SK-N-DZ (cell line): ENCODE measurements at regions not wholly inside any gene's neighbourhood (a gene's known extent, or its start where the extent isn't known, plus 50 kb on each side); places are given as distances from the start of the nearest gene placed in this dataset.

ENCODE experiments used
- DNase-seq: peaks from one replicate; pipeline ENCODE4 v3.0.0-alpha.2; 2015; ENCODE audit warnings: low spot score

DNA sequence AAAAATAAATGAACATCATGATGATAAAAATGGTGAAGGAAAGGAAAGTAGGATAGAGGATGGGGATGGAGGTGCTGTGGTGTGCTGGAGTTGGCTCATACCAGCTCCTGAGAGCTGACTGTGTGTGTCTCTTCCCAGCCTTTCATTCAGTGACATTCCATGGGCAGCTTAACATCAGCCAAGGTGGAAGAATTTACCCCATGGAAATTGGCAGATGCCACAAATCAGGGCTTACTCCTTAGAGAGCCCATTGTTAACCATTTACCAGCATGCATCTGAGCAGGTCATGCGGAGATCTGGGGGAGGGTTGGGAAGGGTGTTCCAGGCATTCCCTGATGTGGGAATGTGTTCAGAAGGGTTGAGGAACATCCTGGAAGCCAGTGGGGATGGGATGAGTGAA is 164.7 kb upstream of the MYL2 start:
- DNase-seq, result no peak

GRCh38 chr12:111084605-111085004 is 164.2 kb upstream of the MYL2 start:
- DNase-seq, result no peak

GRCh38 chr12:111084158-111084557 is 163.8 kb upstream of the MYL2 start:
- no peak for DNase-seq

DNA sequence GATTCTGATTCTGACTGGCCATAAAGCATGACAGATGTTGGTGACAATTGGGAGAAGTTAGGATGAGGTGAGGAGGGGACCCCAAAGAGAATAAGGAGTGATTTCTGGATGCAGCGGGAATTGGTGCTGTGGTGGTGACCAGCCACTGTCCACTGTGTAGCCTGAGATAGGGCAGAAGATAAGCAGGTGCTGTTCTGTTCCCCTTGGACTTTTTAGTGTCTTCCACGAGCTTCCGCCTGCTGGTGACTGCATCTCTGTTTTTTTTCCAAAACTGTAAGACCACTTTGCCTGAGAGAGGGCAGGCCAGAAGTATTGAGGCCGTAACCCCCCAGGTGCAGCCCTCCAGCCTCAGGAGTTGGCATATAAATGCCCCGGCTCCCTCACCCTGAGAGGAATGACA is 161.2 kb upstream of the MYL2 start:
- no peak for DNase-seq

GRCh38 chr12:111078731-111079130 is 158.4 kb upstream of the MYL2 start:
- no peak for DNase-seq

GRCh38 chr12:111076611-111077451 is 156.5 kb upstream of the MYL2 start:
- DNase-seq, result no peak

- DNase-seq, result no peak
Measured at GRCh38 chr12:111076199-111076598, 155.8 kb upstream of the MYL2 start.

- no peak for DNase-seq
Measured at GRCh38 chr12:111074965-111075364, 154.6 kb upstream of the MYL2 start.

DNA sequence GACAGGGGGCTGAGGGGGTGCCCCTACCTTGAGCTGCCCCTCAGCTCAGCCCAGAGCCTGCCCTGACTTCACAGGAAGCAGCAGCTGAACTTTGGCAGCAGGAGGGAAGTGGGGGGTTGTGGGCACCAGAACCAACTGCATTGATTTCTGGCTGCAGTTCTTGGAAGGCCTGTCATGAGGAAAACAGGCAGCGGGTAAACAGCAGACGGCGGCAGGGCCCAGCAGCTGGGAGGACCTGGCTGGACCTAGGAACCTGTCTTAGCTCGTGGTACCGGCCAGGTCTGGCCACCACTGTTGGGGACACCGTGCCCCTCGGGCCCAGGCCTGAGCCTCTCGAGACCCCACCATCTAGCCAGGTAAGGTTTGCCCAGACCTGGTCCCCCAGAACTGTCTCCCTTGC is 154.2 kb upstream of the MYL2 start:
- DNase-seq, result no peak

- no peak for DNase-seq
Measured at GRCh38 chr12:111073370-111073769, 153.0 kb upstream of the MYL2 start.

DNA sequence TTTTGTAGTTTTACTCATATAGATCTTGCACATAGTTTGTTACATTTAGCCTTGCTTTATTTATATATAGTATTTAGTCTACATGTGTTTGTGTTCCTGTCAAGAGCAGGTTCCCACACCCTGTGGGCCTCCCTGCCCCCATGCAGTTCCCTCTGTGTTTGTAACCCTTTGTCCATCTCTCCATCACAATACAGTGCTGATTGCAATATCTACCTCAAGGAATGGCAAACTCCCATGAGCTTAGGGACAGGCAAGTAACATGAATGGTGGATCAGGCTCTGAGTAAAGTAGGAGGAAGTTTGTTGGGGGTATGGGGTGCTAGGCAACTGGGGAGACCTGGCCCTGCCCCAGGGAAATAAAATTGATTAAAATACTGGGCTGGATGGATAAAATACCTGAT is 151.9 kb upstream of the MYL2 start:
- no peak for DNase-seq

- DNase-seq, result no peak
Measured at GRCh38 chr12:111069886-111070285, 149.5 kb upstream of the MYL2 start.

DNA sequence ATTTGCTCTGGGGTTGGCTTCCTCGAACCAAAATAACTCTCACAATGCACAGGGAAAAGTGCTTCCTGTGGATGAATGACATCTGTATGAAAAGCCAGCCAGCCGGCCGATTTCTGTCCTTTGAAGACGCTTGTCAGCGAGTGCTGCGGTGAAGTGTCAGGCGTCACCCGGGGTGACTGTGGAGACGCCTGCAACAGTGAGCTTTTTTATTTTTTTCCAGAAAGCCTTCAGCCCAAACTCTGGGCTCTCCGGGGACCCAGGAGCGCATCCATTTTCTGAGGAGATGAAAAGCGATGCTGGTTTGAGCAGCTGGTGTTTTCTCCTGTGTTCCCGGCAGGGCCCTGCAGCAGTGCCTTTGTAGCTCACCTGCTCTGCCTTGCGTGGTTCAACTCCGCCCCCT is 147.9 kb upstream of the MYL2 start:
- DNase-seq, result no peak

DNA sequence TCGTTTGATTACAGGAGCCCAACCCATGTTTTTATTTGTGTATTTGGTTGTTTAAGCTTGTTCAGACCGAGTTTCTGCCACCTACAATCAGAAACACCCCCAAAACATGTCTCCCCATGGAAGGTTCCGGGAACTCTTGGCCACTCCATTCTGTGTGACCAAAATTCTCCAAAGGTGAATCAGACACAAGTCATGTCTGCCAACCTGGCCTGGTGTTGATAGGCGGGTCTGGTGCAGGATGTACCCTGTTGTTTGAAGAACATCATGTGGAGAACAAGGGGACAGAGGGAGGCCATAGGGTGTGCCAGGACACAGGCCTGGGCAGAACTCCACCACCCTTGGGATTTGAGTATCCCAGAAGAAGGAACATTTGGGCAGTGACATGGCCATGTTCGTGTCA is 147.1 kb upstream of the MYL2 start:
- no peak for DNase-seq

DNA sequence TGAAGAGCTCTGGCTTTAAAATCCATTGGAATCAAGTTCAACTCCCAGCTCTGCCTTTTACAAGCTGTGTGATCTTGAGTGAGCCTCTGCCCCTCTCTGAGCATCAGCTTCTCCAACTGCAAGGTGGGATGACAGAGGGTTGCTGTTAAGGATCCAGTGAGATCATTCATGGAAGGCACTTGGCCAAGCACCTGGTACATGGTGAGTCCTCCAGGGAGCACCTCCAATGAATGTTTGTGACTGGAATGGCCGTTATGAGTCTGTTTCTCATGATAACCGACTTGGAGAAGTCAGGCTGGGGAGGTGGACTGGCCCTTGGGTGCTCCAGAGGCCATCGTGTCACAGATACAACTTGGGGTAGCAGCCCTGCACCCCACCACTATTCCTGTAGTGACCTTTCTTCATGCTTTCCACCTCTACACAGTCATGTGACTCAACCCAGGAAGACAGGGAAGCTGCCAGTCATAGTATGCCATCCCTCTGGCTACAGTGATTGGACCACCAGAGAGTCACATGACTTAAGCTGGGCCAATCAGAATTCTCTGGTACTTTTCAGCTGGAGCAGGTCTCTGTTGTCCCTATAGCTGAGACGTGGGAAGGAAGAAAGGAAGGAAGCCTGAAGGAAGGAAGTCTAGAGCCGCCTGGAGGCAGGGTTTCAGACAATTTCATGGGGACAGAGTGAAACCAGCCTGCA is 146.5 kb upstream of the MYL2 start:
- peak; percentile 52 for DNase-seq

- DNase-seq, result no peak
Measured at GRCh38 chr12:111064982-111065381, 144.6 kb upstream of the MYL2 start.

GRCh38 chr12:111064154-111064553 is 143.8 kb upstream of the MYL2 start:
- no peak for DNase-seq

DNA sequence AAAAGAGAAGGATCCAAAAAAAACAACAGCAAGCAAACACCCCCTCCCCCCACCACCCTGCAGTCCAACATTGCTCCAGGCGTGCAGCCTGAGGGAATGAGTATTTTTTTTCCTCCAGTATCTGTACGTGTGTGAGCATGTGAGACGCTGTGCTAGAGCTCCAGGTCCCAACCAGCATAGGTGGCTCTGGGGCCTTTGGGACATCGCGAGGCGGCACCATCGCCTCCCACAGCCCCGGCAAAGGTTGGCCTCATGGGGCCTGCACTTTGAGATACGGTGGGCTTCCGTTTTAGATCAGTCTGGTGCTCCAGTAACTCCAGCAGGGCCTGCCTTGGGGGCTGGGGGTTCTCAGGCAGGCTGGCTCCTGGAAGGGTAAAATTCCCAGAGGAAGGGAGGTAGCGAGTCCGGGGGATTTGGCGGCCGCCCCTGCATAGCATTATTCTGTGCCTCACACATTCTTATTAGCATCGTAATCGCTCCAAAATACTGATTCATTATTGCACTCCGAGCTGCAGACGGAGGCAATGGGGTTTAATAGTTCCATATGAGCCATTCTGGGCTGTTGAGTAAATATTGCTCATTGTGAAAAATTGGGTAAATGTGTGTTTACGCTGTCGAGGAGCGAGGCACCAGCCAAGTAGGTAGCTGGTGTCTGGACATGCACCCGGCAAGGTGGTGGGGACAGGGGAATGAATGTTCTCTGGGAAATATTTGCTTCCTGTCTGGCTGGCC is 143.1 kb upstream of the MYL2 start:
- DNase-seq, result no peak

DNA sequence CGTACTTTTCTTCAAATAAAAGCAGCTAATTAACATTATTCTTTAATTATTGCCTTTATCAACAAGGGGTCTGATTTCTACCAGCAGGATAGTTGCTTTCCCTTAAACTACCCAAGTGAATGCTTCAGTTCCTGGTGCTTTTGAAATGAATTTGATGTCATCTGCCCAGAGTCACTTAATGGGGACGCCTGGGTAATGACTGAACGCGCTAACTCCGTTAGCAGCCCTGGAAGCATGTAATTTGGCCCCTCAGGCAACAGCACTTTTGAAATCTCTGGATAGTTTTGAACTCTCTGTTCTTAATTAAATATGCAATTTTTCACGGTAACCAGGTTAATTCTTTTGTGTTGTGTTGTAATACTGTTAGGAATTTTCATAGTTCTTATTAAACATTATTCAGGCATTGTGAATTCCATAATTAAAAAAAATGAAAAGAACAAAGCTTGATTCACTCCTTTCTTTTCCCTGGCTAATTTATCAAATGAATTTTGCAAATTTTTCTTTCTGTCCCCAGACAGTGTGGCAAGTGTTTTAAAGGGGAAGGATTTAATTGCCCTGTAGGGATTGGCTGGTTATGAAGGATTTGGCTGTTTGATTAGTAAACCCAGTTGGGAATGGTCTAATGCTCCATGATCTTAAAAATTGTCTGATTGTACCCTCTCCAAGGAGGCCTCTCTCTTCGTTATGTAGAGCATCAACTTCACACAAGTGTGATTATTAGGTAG is 137.5 kb upstream of the MYL2 start:
- no peak for DNase-seq

DNA sequence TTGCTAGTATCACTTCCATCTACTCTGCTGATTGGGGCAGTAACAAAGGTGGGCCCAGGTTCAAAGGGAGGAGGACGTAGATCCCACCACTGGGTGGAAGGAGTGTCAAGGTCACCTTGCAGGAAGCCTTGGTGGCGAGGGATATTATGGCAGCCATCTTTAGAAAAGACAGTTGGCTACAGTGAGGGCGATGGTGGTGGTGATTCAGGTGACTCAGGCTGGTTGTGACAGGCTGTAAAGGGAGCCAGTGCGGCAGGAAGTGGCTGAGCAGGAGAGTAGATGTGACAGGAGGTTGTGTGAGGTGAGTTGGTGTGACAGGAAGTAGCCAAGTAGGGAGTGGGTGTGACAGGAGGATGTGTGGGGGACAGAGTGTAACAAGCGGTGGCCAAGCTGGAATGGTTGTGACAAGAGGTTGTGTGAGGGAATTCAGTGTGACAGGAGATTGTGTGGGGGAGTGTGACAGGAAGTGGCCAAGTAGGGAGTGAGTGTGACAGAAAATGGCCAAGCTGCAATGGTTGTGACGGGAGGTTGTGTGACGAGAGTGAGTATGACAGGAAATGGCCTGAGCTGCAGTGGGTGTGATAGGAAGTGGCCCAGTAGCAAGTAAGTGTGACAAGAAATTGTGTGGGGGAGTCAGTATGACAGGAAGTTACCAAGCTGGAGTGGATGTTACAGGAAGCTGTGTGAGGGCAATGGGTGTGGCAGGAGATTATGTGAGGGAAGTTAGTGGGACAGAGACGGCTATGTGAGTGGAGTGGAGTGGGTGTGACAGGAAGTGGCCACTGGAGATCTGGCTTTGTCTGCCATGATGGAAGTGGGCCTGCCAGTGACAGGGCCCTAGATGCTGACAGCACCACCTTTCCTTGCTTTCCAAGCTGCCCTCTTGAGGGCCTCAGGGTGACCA is 136.5 kb upstream of the MYL2 start:
- no peak for DNase-seq
